Keratinocyte (primary cell): ENCODE measurements at regions not wholly inside any gene's neighbourhood (a gene's known extent, or its start where the extent isn't known, plus 50 kb on each side); places are given as distances from the start of the nearest gene placed in this dataset.

Experiments
- CTCF ChIP-seq, 3 experiments: IDR thresholded peaks in 1 of 3; conservative IDR thresholded peaks in 1 of 3; optimal IDR thresholded peaks in 1 of 3; 2 replicates in 2 of 3; 3 replicates in 1 of 3; pipeline versions ENCODE3 to v1.5.1; 2011; ENCODE audit warnings: low read length in 3 of 3, mild to moderate bottlenecking in 3 of 3, moderate library complexity in 2 of 3, control low read depth in 1 of 3, inconsistent platforms in 1 of 3; ENCODE audit not compliant: insufficient read depth in 2 of 3; ENCODE audit errors: extremely low read depth in 1 of 3
- EZH2 ChIP-seq: IDR thresholded peaks from one replicate; pipeline ENCODE4 v1.6.1; 2012; ENCODE audit warnings: inconsistent platforms, mild to moderate bottlenecking, low read length, moderate library complexity

DNA sequence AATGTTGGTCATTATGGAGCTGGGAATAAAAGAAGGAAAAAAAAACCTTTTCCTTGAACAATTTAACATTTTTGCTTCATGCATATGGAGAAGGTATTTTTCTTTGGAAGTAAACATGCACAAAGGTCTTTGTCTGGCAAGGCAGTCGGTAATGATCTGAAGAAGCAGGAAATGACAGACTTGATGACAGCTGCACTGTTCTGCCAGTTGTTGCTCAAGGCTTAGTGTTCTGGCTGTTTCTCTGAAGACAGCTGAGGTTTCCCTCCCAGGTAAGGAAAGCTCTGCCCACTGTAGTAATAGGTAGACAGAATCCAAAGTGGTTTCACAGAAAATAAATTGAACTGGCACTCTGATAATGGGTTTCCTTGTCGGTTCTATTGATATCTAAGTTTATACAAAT, 308.4 kb upstream of the GCFC2 start:
- TF ChIP-seq CTCF (optimal IDR thresholded peaks at IDR 0.05 in 1 of 3, IDR thresholded peaks at IDR 0.05 in 1 of 3, conservative IDR thresholded peaks at IDR 0.05 in 1 of 3; ENCODE audit: extremely low read depth in 1 of 3, insufficient read depth in 2 of 3, low read length in 3 of 3) (no peak), EZH2 (no peak)
